MM.1S (cell line): ENCODE measurements at regions not wholly inside any gene's neighbourhood (a gene's known extent, or its start where the extent isn't known, plus 50 kb on each side); places are given as distances from the start of the nearest gene placed in this dataset.

Experiments used
- DNase-seq: peaks from one replicate; pipeline ENCODE4 v3.0.0-alpha.2; 2015
- H2AFZ ChIP-seq: fragments of 300-600 bp; sonication (generic); 2 replicates; pipeline ENCODE4 v1.6.0; 2016; ENCODE audit warnings: antibody characterized with exemption, low read length
- H3F3A ChIP-seq: fragments of 300-600 bp; sonication (generic); 2 replicates; pipeline ENCODE4 v1.6.1; 2016; ENCODE audit warnings: mild to moderate bottlenecking, antibody characterized with exemption, low read length, moderate library complexity, mixed read lengths; ENCODE audit not compliant: insufficient read depth
- H3K27ac ChIP-seq: fragments of 300-600 bp; sonication (generic); 2 replicates; pipeline ENCODE4 v1.5.1; 2016; ENCODE audit warnings: mild to moderate bottlenecking, low read length
- H3K27me3 ChIP-seq: fragments of 300-600 bp; sonication (generic); replicated peaks from 2 replicates; pipeline ENCODE4 v1.6.0; 2016; ENCODE audit warnings: low read length; ENCODE audit not compliant: insufficient read depth
- H3K36me3 ChIP-seq: fragments of 300-600 bp; sonication (generic); replicated peaks from 2 replicates; pipeline ENCODE4 v1.6.1; 2016; ENCODE audit warnings: mild to moderate bottlenecking, low read length, mixed read lengths; ENCODE audit not compliant: insufficient read depth
- H3K4me1 ChIP-seq: fragments of 300-600 bp; sonication (generic); 2 replicates; pipeline ENCODE4 v1.6.1; 2016; ENCODE audit warnings: low read length, mixed read lengths
- H3K4me2 ChIP-seq: fragments of 300-600 bp; sonication (generic); 2 replicates; pipeline ENCODE4 v1.6.0; 2016; ENCODE audit warnings: low read depth, low read length
- H3K4me3 ChIP-seq: fragments of 300-600 bp; sonication (generic); 2 replicates; pipeline ENCODE4 v1.5.1; 2016; ENCODE audit warnings: low read length, mixed read lengths
- H3K79me2 ChIP-seq: fragments of 300-600 bp; sonication (generic); 2 replicates; pipeline ENCODE4 v1.6.1; 2016; ENCODE audit warnings: mixed run types, low read length, mixed read lengths
- H3K9ac ChIP-seq: fragments of 300-600 bp; sonication (generic); 2 replicates; pipeline ENCODE4 v1.6.1; 2016; ENCODE audit warnings: low read length, mixed read lengths
- H3K9me2 ChIP-seq: fragments of 300-600 bp; sonication (generic); replicated peaks from 2 replicates; pipeline ENCODE4 v1.6.1; 2016; ENCODE audit warnings: mild to moderate bottlenecking, low read length, mixed read lengths; ENCODE audit not compliant: insufficient read depth
- H3K9me3 ChIP-seq: fragments of 300-600 bp; sonication (generic); replicated peaks from 2 replicates; pipeline ENCODE4 v1.6.1; 2016; ENCODE audit warnings: mild to moderate bottlenecking, low read length, mixed read lengths; ENCODE audit not compliant: insufficient read depth
- H4K20me1 ChIP-seq: fragments of 300-600 bp; sonication (generic); 2 replicates; pipeline ENCODE4 v1.6.1; 2016; ENCODE audit warnings: mild to moderate bottlenecking, low read length, moderate library complexity, mixed read lengths; ENCODE audit not compliant: insufficient read depth
- CTCF ChIP-seq: fragments of 300-600 bp; sonication (generic); IDR thresholded peaks from 2 replicates; pipeline ENCODE4 v1.5.1; 2016; ENCODE audit warnings: antibody characterized with exemption, low read length, mixed read lengths
- EZH2 ChIP-seq: fragments of 300-600 bp; sonication (generic); optimal IDR thresholded peaks from 2 replicates; pipeline ENCODE3; 2017; ENCODE audit warnings: low read depth, mild to moderate bottlenecking, antibody characterized with exemption, low read length, mixed read lengths
- EZH2phosphoT487 ChIP-seq: fragments of 300-600 bp; sonication (generic); IDR thresholded peaks from 2 replicates; pipeline ENCODE4 v1.6.1; 2018; ENCODE audit warnings: antibody characterized with exemption, low read length

DNA sequence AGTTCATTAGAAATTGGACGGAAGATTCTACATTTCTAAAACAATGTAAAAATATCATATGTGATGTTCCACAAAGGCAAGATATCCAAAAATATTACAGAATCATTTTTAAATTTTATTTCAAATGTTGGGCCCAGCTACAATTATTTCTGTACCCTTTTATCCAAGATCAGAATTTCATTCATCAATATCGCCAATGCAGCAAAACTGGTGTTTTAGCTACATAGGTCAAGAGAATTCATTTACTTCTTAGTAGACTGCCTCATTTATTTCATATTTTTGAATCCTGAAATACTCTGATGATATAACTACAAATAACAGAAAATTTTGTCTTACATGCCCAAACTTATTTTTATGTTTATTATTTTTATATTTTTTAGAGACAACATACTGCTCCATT, 143.1 kb downstream of the CMPK2 start:
- H3K79me2 ChIP-seq: no peaks in the 10 kb centered on the region
- TF ChIP-seq EZH2 (no peak), EZH2phosphoT487 (no peak), CTCF (no peak)

GRCh38 chr2:6723865-6724604, 141.7 kb downstream of the CMPK2 start:
- no peaks in the 10 kb centered on the region for H3K9me2 ChIP-seq
- H4K20me1 ChIP-seq: no peaks in the 10 kb centered on the region
- no peak for DNase-seq
- H2AFZ ChIP-seq: no peak overlapping the region
- no peaks in the 10 kb centered on the region for H3K36me3 ChIP-seq
- H3K79me2 ChIP-seq: no peaks in the 10 kb centered on the region
- TF ChIP-seq CTCF: no peak
- TF ChIP-seq EZH2phosphoT487: no peak
- TF ChIP-seq EZH2: no peak
- H3K4me2 ChIP-seq: no peak overlapping the region
- no peaks in the 10 kb centered on the region for H3F3A ChIP-seq
- no peaks in the 10 kb centered on the region for H3K27me3 ChIP-seq
- no peak overlapping the region for H3K27ac ChIP-seq
- no peaks in the 10 kb centered on the region for H3K4me1 ChIP-seq
- H3K9ac ChIP-seq: no peak overlapping the region
- H3K4me3 ChIP-seq: no peak overlapping the region
- no peaks in the 10 kb centered on the region for H3K9me3 ChIP-seq

More for the DNA sequence above, 143.1 kb downstream of the CMPK2 start:
- Histone ChIP-seq H3F3A (no peaks in the 10 kb centered on the region), H4K20me1 (no peaks in the 10 kb centered on the region), H3K9ac (no peak overlapping the region), H3K4me3 (no peak overlapping the region), H3K4me2 (no peak overlapping the region), H3K36me3 (no peaks in the 10 kb centered on the region), H3K9me2 (no peaks in the 10 kb centered on the region), H3K9me3 (no peaks in the 10 kb centered on the region), H3K4me1 (no peaks in the 10 kb centered on the region), H3K27ac (no peak overlapping the region), H3K27me3 (no peaks in the 10 kb centered on the region), H2AFZ (no peak overlapping the region)
- no peak for DNase-seq

- no peaks in the 10 kb centered on the region for H4K20me1 ChIP-seq
- DNase-seq: no peak
- no peaks in the 10 kb centered on the region for H3K4me1 ChIP-seq
- H2AFZ ChIP-seq: no peak overlapping the region
- H3K4me2 ChIP-seq: no peak overlapping the region
- no peak overlapping the region for H3K9ac ChIP-seq
- no peaks in the 10 kb centered on the region for H3K36me3 ChIP-seq
- H3F3A ChIP-seq: no peaks in the 10 kb centered on the region
- no peaks in the 10 kb centered on the region for H3K9me2 ChIP-seq
- H3K9me3 ChIP-seq: no peaks in the 10 kb centered on the region
- H3K79me2 ChIP-seq: no peaks in the 10 kb centered on the region
- H3K27ac ChIP-seq: no peak overlapping the region
- no peak overlapping the region for H3K4me3 ChIP-seq
- TF ChIP-seq CTCF: no peak
- TF ChIP-seq EZH2phosphoT487: no peak
- no peak for TF ChIP-seq EZH2
- H3K27me3 ChIP-seq: no peaks in the 10 kb centered on the region
Measured at GRCh38 chr2:6724605-6725140, 141.0 kb downstream of the CMPK2 start.
